GM06990 (cell line): ENCODE measurements at regions not wholly inside any gene's neighbourhood (a gene's known extent, or its start where the extent isn't known, plus 50 kb on each side); places are given as distances from the start of the nearest gene placed in this dataset.

ENCODE experiments used
- DNase-seq: peaks from one replicate; pipeline ENCODE4 v3.0.0-alpha.2; 2011; ENCODE audit not compliant: insufficient read length; ENCODE audit errors: extremely low read depth
- H3K27me3 ChIP-seq: replicated peaks from 2 replicates; pipeline ENCODE4 v1.6.0; 2011; ENCODE audit warnings: low read length; ENCODE audit not compliant: control insufficient read depth, insufficient read depth
- H3K36me3 ChIP-seq: 2 replicates; pipeline ENCODE4 v1.5.1; 2011; ENCODE audit warnings: low read length; ENCODE audit not compliant: control insufficient read depth, insufficient read depth
- H3K4me3 ChIP-seq: replicated peaks from 2 replicates; pipeline ENCODE4 v1.5.1; 2011; ENCODE audit warnings: low read depth, mild to moderate bottlenecking, control low read depth, low read length
- TF ChIP-seq, protein P1 (sequence below): IDR thresholded peaks from 2 replicates; pipeline ENCODE4 v1.5.1; 2011; ENCODE audit warnings: low read length, control low read depth, mild to moderate bottlenecking, inconsistent platforms; ENCODE audit not compliant: insufficient read depth, poor library complexity, severe bottlenecking

DNA sequence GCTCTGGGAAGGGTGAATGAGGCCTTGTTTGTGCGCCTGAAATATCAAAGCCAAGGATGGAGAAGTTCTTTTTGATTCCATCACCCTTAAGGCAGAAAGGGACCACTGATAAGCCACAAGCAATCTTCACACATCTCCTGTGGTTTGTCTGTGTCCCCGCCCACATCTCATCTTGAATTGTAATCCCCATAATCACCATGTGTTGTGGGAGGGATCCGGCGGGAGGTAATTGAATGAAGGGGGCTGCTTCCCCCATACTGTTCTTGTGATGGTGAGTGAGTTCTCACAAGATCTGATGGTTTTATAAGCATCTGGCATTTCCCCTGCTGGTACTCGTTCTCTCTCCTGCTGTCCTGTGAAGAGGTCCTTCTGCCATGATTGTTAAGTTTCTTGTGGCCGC, 329.6 kb upstream of the RGMA start:
- no peaks in the 10 kb centered on the region for H3K27me3 ChIP-seq
- TF ChIP-seq, protein P1, sequence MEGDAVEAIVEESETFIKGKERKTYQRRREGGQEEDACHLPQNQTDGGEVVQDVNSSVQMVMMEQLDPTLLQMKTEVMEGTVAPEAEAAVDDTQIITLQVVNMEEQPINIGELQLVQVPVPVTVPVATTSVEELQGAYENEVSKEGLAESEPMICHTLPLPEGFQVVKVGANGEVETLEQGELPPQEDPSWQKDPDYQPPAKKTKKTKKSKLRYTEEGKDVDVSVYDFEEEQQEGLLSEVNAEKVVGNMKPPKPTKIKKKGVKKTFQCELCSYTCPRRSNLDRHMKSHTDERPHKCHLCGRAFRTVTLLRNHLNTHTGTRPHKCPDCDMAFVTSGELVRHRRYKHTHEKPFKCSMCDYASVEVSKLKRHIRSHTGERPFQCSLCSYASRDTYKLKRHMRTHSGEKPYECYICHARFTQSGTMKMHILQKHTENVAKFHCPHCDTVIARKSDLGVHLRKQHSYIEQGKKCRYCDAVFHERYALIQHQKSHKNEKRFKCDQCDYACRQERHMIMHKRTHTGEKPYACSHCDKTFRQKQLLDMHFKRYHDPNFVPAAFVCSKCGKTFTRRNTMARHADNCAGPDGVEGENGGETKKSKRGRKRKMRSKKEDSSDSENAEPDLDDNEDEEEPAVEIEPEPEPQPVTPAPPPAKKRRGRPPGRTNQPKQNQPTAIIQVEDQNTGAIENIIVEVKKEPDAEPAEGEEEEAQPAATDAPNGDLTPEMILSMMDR, result no peak
- no peaks in the 10 kb centered on the region for H3K36me3 ChIP-seq
- no peak for DNase-seq
- H3K4me3 ChIP-seq, result no peak overlapping the region

DNA sequence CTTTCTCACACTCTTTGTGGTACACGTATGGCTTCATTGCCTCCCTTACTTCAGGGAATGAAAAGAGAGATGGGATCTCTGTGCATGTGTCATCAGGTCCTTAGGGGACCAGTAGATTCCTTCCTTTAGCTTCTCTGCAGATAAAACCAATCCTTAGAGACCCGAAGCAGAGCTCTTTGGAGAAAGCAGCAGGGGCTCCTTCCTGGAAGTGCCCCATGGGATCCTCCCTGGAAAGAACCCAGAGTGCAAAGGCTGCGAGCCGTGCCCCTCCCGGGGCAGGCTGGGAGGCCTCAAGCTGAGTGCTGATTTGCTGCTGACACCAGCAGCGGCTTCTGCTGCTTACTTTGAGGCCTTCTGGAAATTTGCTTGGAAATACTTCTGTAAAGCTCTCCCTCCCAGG, 328.6 kb upstream of the RGMA start:
- H3K36me3 ChIP-seq, result no peaks in the 10 kb centered on the region
- TF ChIP-seq, protein P1, result no peak
- DNase-seq, result no peak
- no peaks in the 10 kb centered on the region for H3K27me3 ChIP-seq
- H3K4me3 ChIP-seq, result no peak overlapping the region

DNA sequence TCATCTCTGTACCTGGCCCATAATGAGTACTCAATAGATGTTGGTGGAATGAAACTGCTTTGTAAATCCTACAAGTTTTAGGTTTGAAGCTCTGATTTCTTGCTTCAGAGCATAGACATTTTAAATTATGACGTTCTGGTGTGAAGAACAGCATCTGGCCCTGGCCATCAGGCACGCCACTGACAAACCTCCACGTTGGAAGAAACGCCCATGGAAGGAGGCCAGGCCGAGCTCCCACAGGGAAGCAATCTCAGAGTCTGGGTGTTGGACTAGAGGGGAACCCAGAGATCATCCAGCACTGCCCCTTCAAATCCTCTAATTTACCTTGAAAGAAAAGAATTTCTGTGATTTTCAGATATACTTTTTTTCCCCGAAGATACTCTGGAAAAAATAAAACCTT, 328.1 kb upstream of the RGMA start:
- H3K4me3 ChIP-seq, result no peak overlapping the region
- DNase-seq, result no peak

DNA sequence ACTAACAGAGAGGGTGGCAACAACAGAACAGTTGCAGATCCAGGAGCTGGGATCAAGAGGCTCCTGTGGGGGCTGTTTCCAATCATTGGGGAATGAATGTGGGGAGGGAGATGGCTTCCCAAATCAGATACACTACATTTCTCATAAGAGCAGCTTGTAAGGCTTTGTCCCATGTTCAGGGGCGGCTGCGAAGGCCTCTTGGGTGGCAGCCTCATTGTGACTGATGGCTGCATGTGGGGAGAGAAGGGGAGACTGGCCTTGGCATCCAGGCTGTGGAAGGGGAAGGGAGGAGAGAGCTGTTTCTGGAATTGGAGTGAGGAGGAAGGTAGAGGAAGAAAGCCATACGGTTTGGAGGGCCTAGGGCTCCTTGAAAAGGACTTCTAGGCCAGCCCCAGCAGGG, 326.6 kb upstream of the RGMA start:
- TF ChIP-seq, protein P1, result no peak
- H3K4me3 ChIP-seq, result no peak overlapping the region
- H3K27me3 ChIP-seq, result no peaks in the 10 kb centered on the region
- no peak for DNase-seq
- H3K36me3 ChIP-seq, result no peaks in the 10 kb centered on the region

More for the DNA sequence above, 328.1 kb upstream of the RGMA start:
- TF ChIP-seq, protein P1, result no peak
- Histone ChIP-seq H3K27me3 (no peaks in the 10 kb centered on the region), H3K36me3 (no peaks in the 10 kb centered on the region)

DNA sequence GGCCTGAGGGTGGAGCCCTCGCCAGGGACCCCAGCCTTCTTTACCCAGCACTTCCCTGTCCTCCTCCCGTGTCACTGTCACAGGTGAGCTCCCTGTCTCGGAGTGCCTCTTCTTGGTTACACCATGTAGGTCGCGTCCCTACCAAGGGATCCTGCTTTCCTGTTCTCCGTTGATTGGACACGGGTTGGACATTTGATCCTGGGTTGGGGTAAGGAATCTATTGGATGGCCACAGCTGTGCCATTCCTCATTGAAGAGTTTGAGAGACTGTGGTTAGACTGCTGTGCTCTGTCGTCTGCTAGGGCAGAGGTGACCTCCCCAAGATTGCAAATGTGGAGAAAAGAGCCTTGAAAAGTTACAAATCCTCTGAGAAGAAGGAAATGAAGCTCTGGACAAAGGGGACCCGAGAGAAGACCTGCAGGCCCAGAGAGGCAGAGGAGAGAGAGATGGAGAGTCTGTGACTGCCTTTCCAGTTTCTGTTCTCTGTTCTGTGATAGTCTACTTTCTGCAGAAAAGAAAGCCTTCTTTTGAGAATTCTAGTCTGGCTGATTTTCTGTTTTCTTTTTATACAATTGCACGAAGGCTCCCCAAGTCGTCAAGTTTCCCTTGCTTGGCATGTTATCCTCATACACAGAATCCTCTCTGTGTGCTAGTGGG, 325.7 kb upstream of the RGMA start:
- TF ChIP-seq, protein P1, result no peak
- Histone ChIP-seq H3K27me3 (no peaks in the 10 kb centered on the region), H3K36me3 (no peaks in the 10 kb centered on the region), H3K4me3 (no peak overlapping the region)
- DNase-seq, result no peak

DNA sequence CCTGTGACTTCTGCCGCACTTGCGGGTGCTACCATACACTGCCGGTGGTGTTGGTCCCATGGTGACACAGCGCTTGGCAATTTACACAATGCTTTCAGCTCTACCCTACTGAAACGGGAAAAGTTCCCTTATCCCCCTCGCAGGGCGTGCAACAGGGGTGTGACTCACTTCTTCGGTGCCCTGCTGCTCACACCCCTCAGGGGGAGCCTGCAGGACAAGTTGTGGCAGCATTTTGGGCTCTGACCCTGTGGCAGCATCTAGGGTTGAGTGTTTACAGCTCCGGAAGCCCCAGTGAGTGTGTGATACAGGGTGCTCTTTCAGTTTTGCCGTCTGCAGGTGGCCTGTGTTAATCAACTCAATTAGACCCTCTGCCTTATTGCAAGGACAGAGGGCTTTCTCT, 324.7 kb upstream of the RGMA start:
- DNase-seq, result no peak
- no peaks in the 10 kb centered on the region for H3K36me3 ChIP-seq
- TF ChIP-seq, protein P1, result no peak
- H3K4me3 ChIP-seq, result no peak overlapping the region
- no peaks in the 10 kb centered on the region for H3K27me3 ChIP-seq
